CD14-positive monocyte (primary cell): ENCODE measurements at regions not wholly inside any gene's neighbourhood (a gene's known extent, or its start where the extent isn't known, plus 50 kb on each side); places are given as distances from the start of the nearest gene placed in this dataset.

Source experiments
- DNase-seq, 3 donors: peaks; one replicate each; pipeline ENCODE4 v3.0.0-alpha.2; 2011 to 2022
- H2AFZ ChIP-seq: 2 replicates; pipeline ENCODE4 v1.6.0; 2012; ENCODE audit warnings: mild to moderate bottlenecking, low read depth, low read length, inconsistent platforms; ENCODE audit not compliant: insufficient read depth, poor library complexity, severe bottlenecking
- H3K27ac ChIP-seq, 2 donors: 1 replicate in 1 of 2; 2 replicates in 1 of 2; pipeline ENCODE4 v1.5.1; 2012 to 2013; ENCODE audit warnings: low read length in 2 of 2, control low read depth in 1 of 2, inconsistent platforms in 1 of 2, low read depth in 1 of 2, mild to moderate bottlenecking in 1 of 2
- H3K27me3 ChIP-seq, 2 donors: one replicate each; pipeline versions ENCODE4 v1.6.0 to v1.6.1; 2011 to 2013; ENCODE audit warnings: low read length in 2 of 2; ENCODE audit not compliant: control insufficient read depth in 2 of 2, insufficient read depth in 2 of 2
- H3K36me3 ChIP-seq, 2 donors: replicated peaks in 1 of 2; 1 replicate in 1 of 2; 2 replicates in 1 of 2; pipeline versions ENCODE4 v1.5.1 to v1.6.1; 2012 to 2013; ENCODE audit warnings: low read length in 2 of 2, control low read depth in 1 of 2, inconsistent platforms in 1 of 2, mild to moderate bottlenecking in 1 of 2; ENCODE audit not compliant: insufficient read depth in 2 of 2, control insufficient read depth in 1 of 2
- H3K4me1 ChIP-seq, 2 donors: 1 replicate in 1 of 2; 2 replicates in 1 of 2; pipeline versions ENCODE4 v1.5.1 to v1.6.1; 2012 to 2013; ENCODE audit warnings: low read length in 2 of 2, control low read depth in 1 of 2, inconsistent platforms in 1 of 2, mild to moderate bottlenecking in 1 of 2, moderate library complexity in 1 of 2; ENCODE audit not compliant: insufficient read depth in 2 of 2, control insufficient read depth in 1 of 2
- H3K4me2 ChIP-seq: replicated peaks from 2 replicates; pipeline ENCODE3; 2012; ENCODE audit warnings: low read length, moderate library complexity, mild to moderate bottlenecking; ENCODE audit not compliant: poor library complexity, severe bottlenecking; ENCODE audit errors: extremely low read depth
- H3K4me3 ChIP-seq, 3 experiments: fragments of 200-600 bp in 1 of 3; sonication (generic) in 1 of 3; replicated peaks in 1 of 3; 1 replicate in 2 of 3; 2 replicates in 1 of 3; pipeline ENCODE4 v1.5.1; 2011 to 2013; ENCODE audit warnings: low read length in 3 of 3, mild to moderate bottlenecking in 3 of 3, control low read depth in 2 of 3, low read depth in 2 of 3, inconsistent platforms in 1 of 3, moderate library complexity in 1 of 3
- H3K79me2 ChIP-seq: 2 replicates; pipeline ENCODE4 v1.6.0; 2012; ENCODE audit warnings: mild to moderate bottlenecking, control low read depth, inconsistent platforms, low read length, moderate library complexity; ENCODE audit not compliant: insufficient read depth
- H3K9ac ChIP-seq: 2 replicates; pipeline ENCODE4 v1.6.0; 2017; ENCODE audit warnings: low read length, mild to moderate bottlenecking; ENCODE audit not compliant: insufficient read depth, poor library complexity, severe bottlenecking
- H3K9me3 ChIP-seq, 2 donors: replicated peaks in 1 of 2; 1 replicate in 1 of 2; 2 replicates in 1 of 2; pipeline versions ENCODE4 v1.5.1 to v1.6.1; 2012 to 2013; ENCODE audit warnings: low read length in 2 of 2, control low read depth in 1 of 2; ENCODE audit not compliant: control insufficient read depth in 1 of 2, insufficient read depth in 1 of 2
- H4K20me1 ChIP-seq: 2 replicates; pipeline ENCODE4 v1.6.0; 2012; ENCODE audit warnings: mild to moderate bottlenecking, low read length, control low read depth, moderate library complexity; ENCODE audit not compliant: insufficient read depth
- H3K27ac Mint-ChIP-seq, 7 donors: one replicate each; pipeline ENCODE4 v1.8.0; 2020; ENCODE audit warnings: mild to moderate bottlenecking in 7 of 7, mixed read lengths in 7 of 7, moderate library complexity in 6 of 7, inconsistent platforms in 2 of 7
- H3K27me3 Mint-ChIP-seq, 3 donors: one replicate each; pipeline ENCODE4 v1.8.0; 2021 to 2022; ENCODE audit warnings: low read depth in 3 of 3, mild to moderate bottlenecking in 3 of 3, mixed read lengths in 3 of 3, moderate library complexity in 3 of 3, inconsistent platforms in 1 of 3
- H3K36me3 Mint-ChIP-seq, 2 donors: one replicate each; pipeline ENCODE4 v1.8.0; 2020; ENCODE audit warnings: mixed read lengths in 2 of 2, inconsistent platforms in 1 of 2, mild to moderate bottlenecking in 1 of 2
- H3K4me1 Mint-ChIP-seq: one replicate; pipeline ENCODE4 v1.8.0; 2020; ENCODE audit warnings: mild to moderate bottlenecking, mixed read lengths
- H3K4me3 Mint-ChIP-seq, 2 donors: one replicate each; pipeline ENCODE4 v1.8.0; 2020; ENCODE audit warnings: mild to moderate bottlenecking in 2 of 2, mixed read lengths in 2 of 2, moderate library complexity in 1 of 2
- H3K9me3 Mint-ChIP-seq, 7 donors: one replicate each; pipeline ENCODE4 v1.8.0; 2020 to 2022; ENCODE audit warnings: mixed read lengths in 7 of 7, mild to moderate bottlenecking in 6 of 7, moderate library complexity in 6 of 7, inconsistent platforms in 2 of 7
- WGBS: methylation state at CpG from one replicate; pipeline ENCODE4 v1.1.5; 2013; ENCODE audit warnings: missing lambda C conversion rate; ENCODE audit not compliant: insufficient coverage; 5-methylcytosine and 5-hydroxymethylcytosine counted together
- intact Hi-C, 2 donors: fragments of 100-400 bp; cut with micrococcal nuclease; formaldehyde crosslinking; loops; one replicate each; pipeline versions ENCODE4 v1.15.0 to v1.15.1; 2023
- TF ChIP-seq, protein P1 (sequence below): fragments of 200-600 bp; IDR thresholded peaks from one replicate; pipeline ENCODE4 v1.8.0; 2022; ENCODE audit warnings: antibody characterized with exemption, mild to moderate bottlenecking

DNA sequence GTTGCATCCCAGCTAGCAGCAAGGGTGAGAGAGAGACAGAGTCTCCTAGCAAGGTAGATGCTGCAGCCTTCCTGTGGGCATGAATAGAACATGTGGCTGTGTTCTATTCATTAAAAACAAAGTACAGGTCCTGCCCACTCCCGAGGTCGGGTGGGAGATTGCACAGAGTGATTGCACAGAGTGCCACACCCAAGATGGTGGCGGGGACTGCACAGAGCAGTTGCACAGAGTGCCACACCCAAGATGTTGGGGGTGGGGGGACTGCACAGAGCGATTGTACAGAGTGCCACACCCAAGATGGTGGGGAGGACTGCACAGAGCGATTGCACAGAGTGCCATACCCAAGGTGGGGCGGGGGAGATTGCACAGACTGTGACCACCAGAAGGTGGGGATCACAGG lies 410.8 kb upstream of the EEF2KMT start:
- DNase-seq = no peak
- no peak overlapping the region for H3K4me3 ChIP-seq
- H3K27ac ChIP-seq = no peak overlapping the region
- no peaks in the 10 kb centered on the region for H4K20me1 ChIP-seq
- intact Hi-C loops = no loop called here
- TF ChIP-seq, protein P1, sequence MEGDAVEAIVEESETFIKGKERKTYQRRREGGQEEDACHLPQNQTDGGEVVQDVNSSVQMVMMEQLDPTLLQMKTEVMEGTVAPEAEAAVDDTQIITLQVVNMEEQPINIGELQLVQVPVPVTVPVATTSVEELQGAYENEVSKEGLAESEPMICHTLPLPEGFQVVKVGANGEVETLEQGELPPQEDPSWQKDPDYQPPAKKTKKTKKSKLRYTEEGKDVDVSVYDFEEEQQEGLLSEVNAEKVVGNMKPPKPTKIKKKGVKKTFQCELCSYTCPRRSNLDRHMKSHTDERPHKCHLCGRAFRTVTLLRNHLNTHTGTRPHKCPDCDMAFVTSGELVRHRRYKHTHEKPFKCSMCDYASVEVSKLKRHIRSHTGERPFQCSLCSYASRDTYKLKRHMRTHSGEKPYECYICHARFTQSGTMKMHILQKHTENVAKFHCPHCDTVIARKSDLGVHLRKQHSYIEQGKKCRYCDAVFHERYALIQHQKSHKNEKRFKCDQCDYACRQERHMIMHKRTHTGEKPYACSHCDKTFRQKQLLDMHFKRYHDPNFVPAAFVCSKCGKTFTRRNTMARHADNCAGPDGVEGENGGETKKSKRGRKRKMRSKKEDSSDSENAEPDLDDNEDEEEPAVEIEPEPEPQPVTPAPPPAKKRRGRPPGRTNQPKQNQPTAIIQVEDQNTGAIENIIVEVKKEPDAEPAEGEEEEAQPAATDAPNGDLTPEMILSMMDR = no peak
- no peaks in the 10 kb centered on the region for H3K9me3 ChIP-seq
- no peak overlapping the region for H3K4me2 ChIP-seq
- H3K36me3 ChIP-seq = no peaks in the 10 kb centered on the region
- H3K36me3 Mint-ChIP-seq = no peaks in the 10 kb centered on the region
- WGBS = 85% methylated on average over 6 of the region's 6 CpGs
- no peak overlapping the region for H3K9ac ChIP-seq
- no peaks in the 10 kb centered on the region for H3K9me3 Mint-ChIP-seq
- no peak overlapping the region for H3K27ac Mint-ChIP-seq
- no peaks in the 10 kb centered on the region for H3K27me3 ChIP-seq
- no peak overlapping the region for H3K4me3 Mint-ChIP-seq
- no peak overlapping the region for H2AFZ ChIP-seq
- no peaks in the 10 kb centered on the region for H3K4me1 ChIP-seq
- H3K79me2 ChIP-seq = no peaks in the 10 kb centered on the region
- H3K4me1 Mint-ChIP-seq = no peaks in the 10 kb centered on the region
- H3K27me3 Mint-ChIP-seq = peaks cover 3 to 8% (median 4%) of the 10 kb centered on the region in 3 donors

DNA sequence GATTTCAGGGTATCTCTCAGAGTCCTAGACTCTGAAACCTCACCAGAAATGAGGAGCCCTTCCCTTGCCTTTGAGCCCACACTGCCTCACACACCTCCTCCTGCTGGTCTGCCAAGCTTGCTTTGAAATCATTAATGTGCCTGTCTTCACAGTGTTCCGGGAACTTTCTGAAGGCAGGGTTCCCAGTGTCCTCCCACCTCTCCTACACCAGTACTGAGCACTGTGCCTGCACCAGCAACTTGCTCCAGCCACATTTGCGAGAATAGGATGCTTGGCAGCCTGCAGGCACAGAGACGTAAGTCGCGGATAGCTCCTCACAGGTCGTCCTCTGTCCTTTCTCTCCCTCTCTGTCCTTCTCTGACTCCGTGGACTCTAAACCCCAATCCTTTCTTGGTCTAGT lies 408.4 kb upstream of the EEF2KMT start:
- Histone ChIP-seq H3K36me3 (no peaks in the 10 kb centered on the region), H3K4me1 (no peaks in the 10 kb centered on the region), H3K9ac (no peak overlapping the region), H3K9me3 (no peaks in the 10 kb centered on the region), H3K27me3 (no peaks in the 10 kb centered on the region), H3K4me3 (no peak overlapping the region), H3K79me2 (no peaks in the 10 kb centered on the region), H4K20me1 (no peaks in the 10 kb centered on the region), H2AFZ (no peak overlapping the region), H3K4me2 (no peak overlapping the region), H3K27ac (no peak overlapping the region)
- Mint-ChIP-seq H3K36me3 (no peaks in the 10 kb centered on the region), H3K4me1 (no peaks in the 10 kb centered on the region), H3K27me3 (peaks cover 4 to 9% (median 8%) of the 10 kb centered on the region in 3 donors), H3K4me3 (no peak overlapping the region), H3K9me3 (no peaks in the 10 kb centered on the region), H3K27ac (no peak overlapping the region)
- WGBS = 81% methylated on average over 6 of the region's 7 CpGs
- no peak for DNase-seq
- TF ChIP-seq, protein P1 = no peak
- intact Hi-C loops = no loop called here
